Memory B cell (primary cell): ENCODE measurements at regions not wholly inside any gene's neighbourhood (a gene's known extent, or its start where the extent isn't known, plus 50 kb on each side); places are given as distances from the start of the nearest gene placed in this dataset.
"Not testable (repeated sequence)": the region's sequence is repeated elsewhere in the genome, so short reads cannot be mapped to it uniquely, and the experiment has no call there.

ENCODE experiments used
- ATAC-seq: fragments of 150-1000 bp; cut with Tn5 transposase; 2 replicates; pipeline ENCODE4 v1.10.0; 2021; ENCODE audit warnings: low read depth, mild to moderate bottlenecking, moderate library complexity
- DNase-seq, 2 donors: peaks; one replicate each; pipeline ENCODE4 v3.0.0; 2022; ENCODE audit warnings: low spot score in 2 of 2
- H3K27ac Mint-ChIP-seq: one replicate; pipeline ENCODE4 v1.8.0; 2022; ENCODE audit warnings: mild to moderate bottlenecking, moderate library complexity, mixed read lengths
- H3K27me3 Mint-ChIP-seq: one replicate; pipeline ENCODE4 v1.8.0; 2022; ENCODE audit warnings: mixed read lengths
- H3K36me3 Mint-ChIP-seq: one replicate; pipeline ENCODE4 v1.8.0; 2022; ENCODE audit warnings: mild to moderate bottlenecking, mixed read lengths
- H3K4me1 Mint-ChIP-seq: one replicate; pipeline ENCODE4 v1.8.0; 2022; ENCODE audit warnings: mixed read lengths
- H3K4me3 Mint-ChIP-seq: one replicate; pipeline ENCODE4 v1.8.0; 2022; ENCODE audit warnings: mild to moderate bottlenecking, moderate library complexity, mixed read lengths
- H3K9me3 Mint-ChIP-seq: one replicate; pipeline ENCODE4 v1.8.0; 2022; ENCODE audit warnings: mixed read lengths

DNA sequence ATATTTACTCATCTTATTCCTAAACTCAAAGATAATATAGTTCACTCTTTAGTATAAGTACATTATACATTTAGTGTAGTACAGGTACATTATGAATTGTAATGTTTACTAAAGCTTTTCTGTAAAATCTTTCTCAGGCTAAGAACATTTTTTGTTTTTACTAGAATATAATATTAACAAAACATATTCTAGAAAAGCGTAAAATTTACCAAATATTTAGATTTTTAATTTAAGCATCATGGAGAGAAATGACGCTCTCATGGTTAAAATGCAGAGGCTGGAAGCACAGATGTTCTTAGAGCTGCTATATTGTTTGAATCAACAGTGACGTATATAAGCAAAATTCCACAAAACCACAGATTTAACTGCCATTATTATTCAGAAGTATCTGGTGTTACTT, 54.7 kb upstream of the NBPF15 start:
- H3K4me1 Mint-ChIP-seq, H3K27me3 Mint-ChIP-seq, DNase-seq, H3K9me3 Mint-ChIP-seq, H3K27ac Mint-ChIP-seq, H3K4me3 Mint-ChIP-seq, H3K36me3 Mint-ChIP-seq, ATAC-seq: not testable (repeated sequence)

DNA sequence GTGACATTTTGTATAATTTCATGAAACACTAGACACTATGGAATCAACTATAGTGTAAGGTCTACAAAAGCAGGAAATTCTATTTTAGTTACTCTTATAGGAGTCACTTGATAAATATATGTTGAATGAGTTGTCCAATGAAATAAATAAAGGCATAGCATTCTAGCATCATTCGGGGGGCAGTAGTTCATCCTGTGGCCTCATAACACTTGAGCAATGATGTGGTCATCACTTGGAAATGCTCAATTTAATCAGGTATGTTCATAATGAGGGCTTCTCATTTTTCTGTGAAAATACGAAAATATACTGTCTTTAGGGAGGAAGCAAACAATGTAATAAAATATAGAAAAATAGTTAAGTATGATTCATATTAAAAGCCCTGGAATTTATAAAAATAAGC, 55.4 kb upstream of the NBPF15 start:
- H3K4me3 Mint-ChIP-seq, H3K9me3 Mint-ChIP-seq, H3K27ac Mint-ChIP-seq, ATAC-seq, H3K36me3 Mint-ChIP-seq, H3K27me3 Mint-ChIP-seq, DNase-seq, H3K4me1 Mint-ChIP-seq: not testable (repeated sequence)

DNA sequence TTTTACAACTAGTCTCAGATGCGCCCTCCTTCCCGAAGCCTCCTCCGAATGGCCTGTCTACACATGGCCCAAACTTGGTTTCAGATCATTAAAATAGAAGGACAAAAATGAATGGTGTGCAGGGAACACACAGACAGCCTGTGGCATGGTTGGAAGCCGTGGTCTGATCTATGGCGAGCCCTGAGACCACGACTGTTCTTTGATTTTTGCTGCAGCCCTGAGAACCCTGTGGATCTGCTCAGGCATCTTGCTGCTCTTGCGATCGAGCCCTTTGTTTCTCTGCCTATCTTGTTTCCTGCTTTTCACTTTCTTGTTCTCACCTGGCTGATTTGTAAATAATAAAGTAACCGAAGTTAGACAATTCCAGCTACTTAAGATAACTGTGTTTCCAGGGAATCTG, 57.0 kb upstream of the NBPF15 start:
- not testable (repeated sequence) for DNase-seq, H3K4me3 Mint-ChIP-seq, ATAC-seq, H3K36me3 Mint-ChIP-seq, H3K4me1 Mint-ChIP-seq, H3K9me3 Mint-ChIP-seq, H3K27me3 Mint-ChIP-seq, H3K27ac Mint-ChIP-seq

DNA sequence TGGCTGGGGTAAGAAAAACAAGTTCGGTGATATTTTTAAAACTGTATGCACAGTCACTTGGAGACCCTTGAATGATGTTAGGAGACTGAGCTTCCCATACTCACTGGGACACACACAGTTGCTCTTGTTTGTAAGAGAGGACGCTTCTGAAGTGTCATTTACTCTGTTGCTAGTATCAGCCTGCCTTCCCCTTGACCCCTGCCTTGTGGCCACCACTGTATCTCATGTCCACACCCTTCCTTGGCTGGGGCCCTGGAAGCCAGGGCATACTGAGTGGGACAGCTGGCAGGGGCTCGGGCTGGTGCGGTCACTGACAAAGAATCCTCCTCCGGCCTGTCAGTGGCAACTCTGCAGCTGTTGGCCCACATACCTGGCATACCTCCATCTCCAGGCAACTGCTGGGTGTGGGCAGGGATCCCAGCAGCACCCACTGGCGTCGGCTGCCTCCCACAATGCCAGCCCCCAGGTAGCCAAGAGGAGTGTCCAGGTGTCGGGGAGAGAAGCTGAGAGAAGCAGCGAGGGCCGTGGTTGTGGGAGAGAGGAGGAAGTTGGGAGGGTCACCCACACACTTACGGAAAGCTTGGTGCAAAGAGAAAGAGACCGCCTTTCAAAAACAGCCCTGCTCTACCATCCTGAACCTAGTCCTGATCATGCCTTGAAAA, 58.2 kb upstream of the NBPF15 start:
- ATAC-seq, H3K27ac Mint-ChIP-seq, H3K4me1 Mint-ChIP-seq, DNase-seq, H3K27me3 Mint-ChIP-seq, H3K9me3 Mint-ChIP-seq, H3K36me3 Mint-ChIP-seq, H3K4me3 Mint-ChIP-seq: not testable (repeated sequence)

DNA sequence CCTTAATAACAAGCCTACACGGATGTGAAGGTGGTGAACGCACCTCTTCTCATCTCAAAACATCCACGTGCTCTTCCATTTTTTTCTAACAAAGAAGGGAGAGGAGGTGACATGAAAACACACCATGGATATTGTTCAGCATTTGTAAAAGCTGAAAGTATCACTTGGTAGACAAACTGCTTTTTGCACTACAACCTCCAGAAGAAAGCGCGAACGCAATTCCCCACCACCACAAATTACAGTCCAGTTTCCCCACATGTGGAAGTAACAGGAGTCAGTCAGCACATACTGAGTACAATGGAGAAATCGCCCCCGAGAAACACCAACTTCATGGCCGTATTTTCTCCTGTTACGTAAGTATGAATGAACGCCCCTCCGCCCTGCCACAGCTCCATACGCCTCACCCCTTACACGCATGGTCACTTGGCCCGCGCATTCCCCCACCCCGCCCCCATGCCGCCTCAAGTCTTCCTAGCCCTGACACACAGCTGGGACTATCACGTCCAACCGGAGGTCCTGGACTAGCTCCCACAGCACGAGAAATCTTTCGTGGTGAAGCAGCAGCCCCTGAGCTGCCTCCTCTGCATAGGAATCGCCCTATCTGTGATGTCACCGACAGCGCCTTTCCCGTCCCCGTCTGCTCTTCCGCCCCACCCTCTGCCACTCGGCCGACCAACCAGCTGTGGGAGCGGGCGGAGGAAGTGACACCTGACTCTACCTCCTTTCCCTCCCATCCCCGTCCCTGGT, 62.4 kb upstream of the NBPF15 start:
- DNase-seq (peak; percentile 58 to 67), ATAC-seq (peak; percentile 84)
- H3K27ac Mint-ChIP-seq: peak overlapping the region; percentile 100
- H3K4me1 Mint-ChIP-seq, H3K36me3 Mint-ChIP-seq, H3K9me3 Mint-ChIP-seq, H3K27me3 Mint-ChIP-seq: not testable (repeated sequence)
- H3K4me3 Mint-ChIP-seq: peak overlapping the region; percentile 87

DNA sequence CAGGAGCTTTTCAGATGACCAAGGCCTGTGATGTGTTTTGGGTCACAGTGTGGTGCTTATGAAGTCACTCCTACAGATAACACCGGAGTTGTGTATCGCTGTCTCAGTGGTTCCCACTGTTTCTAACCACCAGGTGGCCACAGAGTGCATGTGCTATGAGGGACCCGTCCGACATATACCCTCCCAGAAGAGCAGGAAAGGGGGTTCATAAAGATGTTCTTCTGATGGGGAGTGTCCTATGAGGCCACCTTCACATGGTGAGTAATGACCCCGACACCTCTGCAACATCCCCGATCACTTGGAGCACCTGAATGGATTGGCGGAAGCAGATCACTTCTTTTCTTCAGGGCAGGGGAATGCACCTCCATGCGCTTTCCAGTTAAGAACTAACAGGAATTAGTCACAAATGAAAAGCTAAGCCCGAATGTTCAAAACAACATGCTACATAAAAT, 60.5 kb upstream of the PPIAL4F start:
- not testable (repeated sequence) for H3K36me3 Mint-ChIP-seq, DNase-seq, H3K27me3 Mint-ChIP-seq, H3K4me1 Mint-ChIP-seq, H3K27ac Mint-ChIP-seq, H3K9me3 Mint-ChIP-seq
- peak overlapping the region; percentile 46 for H3K4me3 Mint-ChIP-seq
- ATAC-seq: peak; percentile 88

DNA sequence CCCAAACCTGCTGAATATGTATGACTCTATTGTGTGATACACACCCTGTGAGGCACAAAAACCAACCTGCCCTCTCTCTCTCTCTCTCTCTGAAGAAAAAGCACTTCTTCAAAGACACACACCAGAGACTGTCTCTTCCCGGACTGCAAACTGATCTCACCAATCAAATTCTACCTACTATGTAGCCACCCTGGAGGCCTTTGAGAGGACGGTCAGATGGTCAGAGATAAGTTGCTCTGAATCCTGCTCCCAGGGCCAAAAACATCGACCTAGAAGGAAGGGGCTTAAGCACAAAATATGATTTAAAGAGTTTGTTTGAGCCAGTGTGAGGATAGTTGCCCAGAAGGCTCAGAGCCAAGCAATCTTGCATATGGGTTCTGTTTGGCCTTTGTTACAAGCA, 59.2 kb upstream of the PPIAL4F start:
- H3K27ac Mint-ChIP-seq, ATAC-seq, H3K4me3 Mint-ChIP-seq: not testable (repeated sequence)

DNA sequence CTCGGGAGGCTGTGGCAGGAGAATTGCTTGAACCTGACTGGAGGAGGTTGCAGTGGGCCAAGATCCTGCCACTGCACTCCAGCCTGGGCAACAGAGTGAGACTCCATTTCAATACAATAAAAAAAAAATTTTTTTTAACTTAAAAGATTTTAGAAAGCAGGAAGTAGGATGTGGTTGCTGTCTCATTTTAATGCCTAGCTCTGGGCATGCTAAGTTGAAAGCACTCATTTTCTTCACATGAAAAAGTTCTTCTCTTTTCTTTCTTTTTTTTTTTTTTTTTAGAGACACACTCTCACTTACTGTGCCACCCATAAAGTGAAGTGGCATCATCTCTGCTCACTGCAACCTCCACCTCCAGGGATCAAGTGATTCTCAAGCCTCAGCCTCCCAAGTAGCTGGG, 58.4 kb upstream of the PPIAL4F start:
- H3K27ac Mint-ChIP-seq, H3K4me3 Mint-ChIP-seq, H3K36me3 Mint-ChIP-seq, H3K9me3 Mint-ChIP-seq, DNase-seq, H3K4me1 Mint-ChIP-seq, H3K27me3 Mint-ChIP-seq: not testable (repeated sequence)
- ATAC-seq: peak; percentile 37

More for the DNA sequence above, 59.2 kb upstream of the PPIAL4F start:
- not testable (repeated sequence) for H3K4me1 Mint-ChIP-seq, DNase-seq, H3K9me3 Mint-ChIP-seq, H3K36me3 Mint-ChIP-seq, H3K27me3 Mint-ChIP-seq

DNA sequence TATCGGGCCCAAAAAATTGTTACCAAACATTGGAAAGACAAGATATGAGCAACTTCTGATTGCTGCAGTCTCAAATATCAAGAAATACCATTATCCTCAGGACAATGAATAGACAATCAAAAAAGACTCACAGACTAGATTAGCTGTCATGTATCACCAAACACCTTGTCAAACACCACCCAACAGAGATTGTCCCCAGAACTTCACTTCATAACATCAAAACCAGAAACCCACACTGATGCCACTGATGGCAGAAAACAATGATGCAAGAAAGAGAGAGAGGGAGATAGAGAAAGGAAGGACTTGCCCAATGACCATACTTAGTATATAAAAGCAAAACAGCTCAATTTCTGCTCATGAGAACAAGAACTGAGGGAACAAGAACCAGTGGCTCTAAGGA, 56.0 kb upstream of the PPIAL4F start:
- not testable (repeated sequence) for ATAC-seq, H3K9me3 Mint-ChIP-seq, H3K27me3 Mint-ChIP-seq, H3K4me3 Mint-ChIP-seq, H3K27ac Mint-ChIP-seq, H3K4me1 Mint-ChIP-seq, H3K36me3 Mint-ChIP-seq, DNase-seq

DNA sequence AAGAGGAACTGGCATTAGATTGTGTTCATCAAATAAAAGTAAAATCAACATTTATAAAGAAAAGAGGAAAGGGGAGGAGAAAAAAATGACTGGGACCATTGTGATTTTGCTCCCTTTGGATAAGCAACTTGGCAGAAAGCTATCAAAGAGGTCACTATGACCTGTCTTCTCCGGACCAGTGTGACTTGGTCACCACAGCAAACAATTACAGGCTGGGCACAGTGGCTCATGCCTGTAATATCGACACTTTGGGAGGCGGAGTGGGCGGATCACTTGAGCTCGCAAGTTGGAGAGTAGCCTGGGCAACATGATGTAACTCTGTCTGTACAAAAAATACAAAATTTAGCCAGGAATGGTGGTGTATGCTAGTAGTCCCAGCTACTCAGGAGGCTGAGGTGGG, 55.5 kb upstream of the PPIAL4F start:
- not testable (repeated sequence) for H3K36me3 Mint-ChIP-seq, H3K27ac Mint-ChIP-seq, H3K9me3 Mint-ChIP-seq, ATAC-seq, H3K27me3 Mint-ChIP-seq, DNase-seq, H3K4me1 Mint-ChIP-seq, H3K4me3 Mint-ChIP-seq

DNA sequence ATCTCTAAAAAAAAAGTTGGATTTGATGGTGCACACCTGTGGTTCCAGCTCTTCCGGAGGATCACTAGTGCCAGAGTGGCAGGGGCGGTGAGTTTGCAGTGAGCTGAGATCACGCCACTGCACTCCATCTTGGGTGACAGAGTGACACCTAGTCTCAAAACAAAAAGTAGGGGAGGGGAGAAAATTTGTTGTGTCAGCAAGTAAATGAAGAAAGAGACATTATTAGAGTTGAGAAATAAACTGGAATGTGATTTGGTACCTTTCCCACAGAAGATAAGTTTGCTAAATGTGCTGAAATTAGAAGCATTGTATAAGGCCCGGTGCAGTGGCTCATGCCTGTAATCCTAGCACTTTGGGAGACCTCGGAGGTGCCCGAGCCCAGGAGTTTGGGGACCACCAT, 54.0 kb upstream of the PPIAL4F start:
- H3K4me3 Mint-ChIP-seq, ATAC-seq, H3K27me3 Mint-ChIP-seq, DNase-seq, H3K36me3 Mint-ChIP-seq, H3K4me1 Mint-ChIP-seq, H3K27ac Mint-ChIP-seq, H3K9me3 Mint-ChIP-seq: not testable (repeated sequence)

DNA sequence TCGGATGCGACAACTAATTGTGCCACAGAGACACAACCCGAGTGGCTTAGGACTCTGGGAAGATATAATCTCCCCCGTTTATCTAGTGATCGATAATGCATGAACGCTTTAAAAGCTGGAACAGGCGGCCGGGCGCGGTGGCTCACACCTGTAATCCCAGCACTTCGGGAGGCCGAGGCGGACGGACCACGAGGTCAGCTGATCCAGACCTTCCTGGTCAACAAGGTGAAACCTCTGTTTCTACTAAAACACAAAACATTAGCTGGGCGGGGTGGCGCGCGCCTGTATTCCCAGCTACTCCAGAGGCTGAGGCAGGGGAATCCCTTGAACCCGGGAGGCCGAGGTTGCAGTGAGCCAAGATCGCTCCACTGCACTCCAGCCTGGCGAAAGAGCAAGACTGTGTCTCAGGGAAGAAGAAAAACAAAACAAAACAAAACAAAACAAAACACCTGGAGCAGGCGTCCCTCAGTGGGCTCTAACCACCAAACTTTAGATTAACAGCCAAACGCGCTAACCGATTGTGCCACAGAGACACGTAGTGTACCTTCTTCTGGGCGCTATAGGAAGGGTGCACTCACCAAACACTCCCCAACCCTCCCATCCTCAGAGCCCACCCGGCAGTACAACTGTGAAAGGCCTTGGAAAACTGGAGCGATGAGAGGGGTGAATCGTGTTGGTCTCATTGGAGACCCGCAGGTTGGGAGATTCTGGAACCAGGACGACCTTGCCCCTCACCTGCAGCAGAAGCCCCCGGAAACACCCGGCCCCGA, 53.3 kb upstream of the PPIAL4F start:
- H3K9me3 Mint-ChIP-seq, H3K27ac Mint-ChIP-seq, H3K4me1 Mint-ChIP-seq, H3K27me3 Mint-ChIP-seq, DNase-seq, H3K4me3 Mint-ChIP-seq, H3K36me3 Mint-ChIP-seq, ATAC-seq: not testable (repeated sequence)
